Activated CD4-positive, alpha-beta T cell treated with anti-CD3 and anti-CD28 coated beads for 36 hours (primary cell): ENCODE measurements at regions not wholly inside any gene's neighbourhood (a gene's known extent, or its start where the extent isn't known, plus 50 kb on each side); places are given as distances from the start of the nearest gene placed in this dataset.
A peak's percentile ranks its signal among the peaks of the same experiment; 100 is the strongest.
"Not testable (repeated sequence)": the region's sequence is repeated elsewhere in the genome, so short reads cannot be mapped to it uniquely, and the experiment has no call there.

Source experiments
- ATAC-seq: fragments of 200-7000 bp; cut with Tn5 transposase; one replicate; pipeline ENCODE4 v1.10.0; 2021; ENCODE audit warnings: mild to moderate bottlenecking, moderate library complexity
- CTCF ChIA-PET: fragments of 350-600 bp; sonication (Branson Sonifier 250); formaldehyde crosslinking; loops from one replicate; lab custom pipeline; 2021; ENCODE audit warnings: antibody characterized with exemption; lab: Charles Lee
- POLR2A ChIA-PET: fragments of 350-600 bp; sonication (Branson Sonifier 250); formaldehyde crosslinking; loops from one replicate; lab custom pipeline; 2021; ENCODE audit warnings: antibody characterized with exemption, inconsistent platforms; lab: Charles Lee
- DNase-seq: peaks from one replicate; pipeline ENCODE4 v3.0.0-alpha.2; 2020
- H3K27ac Mint-ChIP-seq: one replicate; pipeline ENCODE4 v1.8.0; 2021; ENCODE audit warnings: mixed read lengths
- H3K27me3 Mint-ChIP-seq: one replicate; pipeline ENCODE4 v1.8.0; 2021; ENCODE audit warnings: mixed read lengths
- H3K36me3 Mint-ChIP-seq: one replicate; pipeline ENCODE4 v1.8.0; 2021; ENCODE audit warnings: low read depth, mixed read lengths
- H3K4me1 Mint-ChIP-seq: one replicate; pipeline ENCODE4 v1.8.0; 2021; ENCODE audit warnings: mixed read lengths
- H3K4me3 Mint-ChIP-seq: one replicate; pipeline ENCODE4 v1.8.0; 2021; ENCODE audit warnings: mild to moderate bottlenecking, moderate library complexity, mixed read lengths
- H3K9me3 Mint-ChIP-seq: one replicate; pipeline ENCODE4 v1.8.0; 2021; ENCODE audit warnings: low read depth, mixed read lengths
- intact Hi-C, 2 experiments: fragments of 100-400 bp; cut with DNase I in 1 of 2; cut with micrococcal nuclease in 1 of 2; formaldehyde crosslinking; loops; one replicate each; pipeline versions ENCODE4 v1.14.2 to v1.15.1; 2022 to 2024; cut with DNase I, micrococcal nuclease

DNA sequence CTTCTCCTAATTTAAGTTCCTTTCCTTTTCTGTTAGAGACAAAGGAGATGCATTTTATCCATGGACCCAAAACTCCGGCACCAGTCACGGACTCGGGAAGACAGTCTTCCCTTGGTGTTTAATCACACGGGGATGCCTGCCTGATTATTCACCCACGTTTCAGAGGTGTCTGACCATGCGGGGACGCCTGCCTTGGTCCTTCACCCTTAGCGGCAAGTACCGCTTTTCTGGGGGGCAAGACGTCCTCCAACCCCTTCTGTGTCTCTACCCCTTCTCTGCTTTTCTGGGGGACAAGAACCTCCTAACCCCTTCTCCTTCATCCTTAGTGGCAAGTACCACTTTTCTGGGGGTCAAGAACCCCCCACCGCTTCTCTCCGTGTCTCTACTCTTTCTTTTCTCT, 816.9 kb upstream of the VRK2 start:
- H3K27ac Mint-ChIP-seq, intact Hi-C loops, H3K27me3 Mint-ChIP-seq, CTCF ChIA-PET, POLR2A ChIA-PET, H3K4me3 Mint-ChIP-seq, H3K9me3 Mint-ChIP-seq, ATAC-seq, H3K36me3 Mint-ChIP-seq, H3K4me1 Mint-ChIP-seq: not testable (repeated sequence)
- peak; percentile 20 for DNase-seq

GRCh38 chr2:57232341-57232740, 814.3 kb upstream of the VRK2 start:
- intact Hi-C loops, H3K9me3 Mint-ChIP-seq, H3K4me3 Mint-ChIP-seq, H3K36me3 Mint-ChIP-seq, ATAC-seq, POLR2A ChIA-PET, H3K4me1 Mint-ChIP-seq, H3K27ac Mint-ChIP-seq, H3K27me3 Mint-ChIP-seq, DNase-seq: not testable (repeated sequence)
- CTCF ChIA-PET: interaction anchor here (0.6 kb wide), 1 partner anchor 1029 kb away, joined by 3 read pairs; no protein-coding TSS in a partner anchor

DNA sequence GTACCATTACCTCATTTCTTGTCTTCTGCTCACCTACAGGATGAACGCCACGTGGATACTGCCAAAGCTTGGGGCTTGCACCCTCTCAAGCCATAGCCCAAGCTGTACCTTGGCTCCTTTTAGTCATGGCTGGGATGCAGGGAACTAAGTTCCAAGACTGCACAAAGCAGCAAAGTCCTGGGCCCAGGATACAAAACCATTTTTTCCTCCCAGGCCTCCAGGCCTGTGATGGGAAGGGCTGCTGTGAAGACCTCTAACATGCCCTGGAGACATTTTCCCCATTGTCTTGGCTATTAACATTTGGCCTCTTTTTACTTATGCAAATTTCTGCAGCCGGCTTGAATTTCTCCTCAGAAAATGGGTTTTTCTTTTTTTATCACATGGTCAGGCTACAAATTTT, 795.1 kb upstream of the VRK2 start:
- H3K36me3 Mint-ChIP-seq, intact Hi-C loops, POLR2A ChIA-PET, ATAC-seq, H3K27me3 Mint-ChIP-seq, H3K27ac Mint-ChIP-seq, CTCF ChIA-PET, H3K4me3 Mint-ChIP-seq, H3K4me1 Mint-ChIP-seq, DNase-seq: not testable (repeated sequence)
- H3K9me3 Mint-ChIP-seq: peaks cover 38% of the 10 kb centered on the region

GRCh38 chr2:57276408-57276807, 770.2 kb upstream of the VRK2 start:
- POLR2A ChIA-PET, H3K27me3 Mint-ChIP-seq: not testable (repeated sequence)
- H3K9me3 Mint-ChIP-seq: peaks cover 42% of the 10 kb centered on the region

GRCh38 chr2:57278451-57278850, 768.2 kb upstream of the VRK2 start:
- ChIA-PET POLR2A (no interaction called here), CTCF (no interaction called here)
- intact Hi-C loops: no loop called here
- Mint-ChIP-seq H3K27me3 (no peaks in the 10 kb centered on the region), H3K36me3 (no peaks in the 10 kb centered on the region), H3K4me1 (no peaks in the 10 kb centered on the region), H3K4me3 (no peak overlapping the region), H3K9me3 (peaks cover 38% of the 10 kb centered on the region), H3K27ac (no peak overlapping the region)
- ATAC-seq (no peak), DNase-seq (no peak)

More at GRCh38 chr2:57276408-57276807, 770.2 kb upstream of the VRK2 start:
- DNase-seq, ATAC-seq, H3K4me3 Mint-ChIP-seq, intact Hi-C loops, H3K27ac Mint-ChIP-seq, H3K4me1 Mint-ChIP-seq, CTCF ChIA-PET, H3K36me3 Mint-ChIP-seq: not testable (repeated sequence)

- Mint-ChIP-seq H3K9me3 (peaks cover 6% of the 10 kb centered on the region), H3K36me3 (no peaks in the 10 kb centered on the region), H3K4me1 (no peaks in the 10 kb centered on the region), H3K27me3 (no peaks in the 10 kb centered on the region), H3K27ac (no peak overlapping the region), H3K4me3 (no peak overlapping the region)
- CTCF ChIA-PET: no interaction called here
- DNase-seq: no peak
- intact Hi-C loops: no loop called here
- no peak for ATAC-seq
- POLR2A ChIA-PET: no interaction called here
Observed at GRCh38 chr2:57291209-57291608, 755.4 kb upstream of the VRK2 start.

- Mint-ChIP-seq H3K27ac (no peak overlapping the region), H3K4me3 (no peak overlapping the region), H3K36me3 (no peaks in the 10 kb centered on the region), H3K27me3 (no peaks in the 10 kb centered on the region), H3K9me3 (peaks cover 8% of the 10 kb centered on the region), H3K4me1 (no peaks in the 10 kb centered on the region)
- intact Hi-C loops: no loop called here
- ATAC-seq (no peak), DNase-seq (no peak)
- POLR2A ChIA-PET: no interaction called here
- CTCF ChIA-PET: no interaction called here
Observed at GRCh38 chr2:57296795-57297517, 749.6 kb upstream of the VRK2 start.

DNA sequence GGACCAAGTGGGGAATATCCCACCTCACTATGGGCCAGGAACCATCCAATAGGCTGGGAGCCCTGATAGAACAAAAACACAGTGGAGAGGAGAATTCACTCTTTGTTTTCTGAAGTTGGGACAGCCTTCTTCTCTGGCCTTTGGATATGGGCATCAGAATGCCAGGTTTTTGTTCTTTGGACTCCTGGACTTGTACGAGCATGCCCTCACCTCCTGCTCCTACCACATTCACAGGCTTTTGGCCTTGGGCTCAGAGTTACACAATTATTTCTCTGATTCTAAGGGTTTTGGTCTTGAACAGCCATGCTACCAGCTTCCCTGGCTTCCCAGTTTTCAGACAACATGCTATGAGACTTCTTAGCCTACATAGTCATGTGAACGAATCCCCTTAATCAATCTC, 732.9 kb upstream of the VRK2 start:
- Mint-ChIP-seq H3K9me3 (peaks cover 13% of the 10 kb centered on the region), H3K27ac (no peak overlapping the region), H3K36me3 (no peaks in the 10 kb centered on the region), H3K4me1 (no peaks in the 10 kb centered on the region), H3K4me3 (no peak overlapping the region), H3K27me3 (no peaks in the 10 kb centered on the region)
- POLR2A ChIA-PET: no interaction called here
- ATAC-seq: no peak
- intact Hi-C loops: no loop called here
- no peak for DNase-seq
- CTCF ChIA-PET: no interaction called here

DNA sequence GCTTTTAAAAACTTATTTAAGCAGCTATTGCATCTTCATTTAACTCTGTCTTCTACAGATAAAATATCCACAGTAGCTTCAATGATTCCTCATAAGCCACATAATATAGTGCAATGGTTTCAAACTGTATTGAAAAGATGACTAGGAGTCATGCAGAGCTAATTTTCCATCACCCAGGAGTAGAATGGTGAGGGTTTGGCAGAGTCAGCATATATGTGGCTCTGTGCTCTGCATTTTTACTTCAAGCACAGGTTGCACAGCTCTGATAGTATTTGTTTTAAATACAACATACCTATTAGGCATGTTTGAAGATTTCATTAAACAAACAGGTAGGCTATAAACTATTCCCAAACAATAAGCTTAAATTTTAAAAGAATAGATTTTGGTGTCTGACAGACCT, 731.9 kb upstream of the VRK2 start:
- Mint-ChIP-seq H3K36me3 (no peaks in the 10 kb centered on the region), H3K9me3 (peaks cover 13% of the 10 kb centered on the region), H3K27ac (no peak overlapping the region), H3K27me3 (no peaks in the 10 kb centered on the region), H3K4me3 (no peak overlapping the region), H3K4me1 (no peaks in the 10 kb centered on the region)
- CTCF ChIA-PET: no interaction called here
- ATAC-seq (no peak), DNase-seq (no peak)
- intact Hi-C loops: no loop called here
- POLR2A ChIA-PET: no interaction called here

DNA sequence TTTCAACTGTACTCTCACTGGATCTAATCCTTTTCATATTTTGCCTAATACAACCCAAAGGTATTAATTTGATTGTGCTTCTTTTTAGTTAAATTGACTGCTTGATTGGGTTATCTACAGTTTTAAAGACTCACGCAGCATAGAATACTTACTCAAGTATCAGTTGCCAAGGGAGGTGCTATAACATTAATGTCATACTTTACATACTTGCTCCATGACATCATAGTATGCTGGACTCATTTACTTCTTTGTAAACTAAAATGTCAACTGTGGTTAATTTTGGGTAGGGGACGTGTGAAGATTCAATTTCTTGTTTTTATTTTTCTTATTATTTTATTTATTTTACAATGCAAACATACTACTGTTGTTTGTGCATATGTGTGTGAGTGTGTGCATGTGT, 716.2 kb upstream of the VRK2 start:
- intact Hi-C loops: no loop called here
- DNase-seq (no peak), ATAC-seq (no peak)
- ChIA-PET CTCF (no interaction called here), POLR2A (no interaction called here)
- Mint-ChIP-seq H3K36me3 (no peaks in the 10 kb centered on the region), H3K9me3 (peaks cover 2% of the 10 kb centered on the region), H3K4me1 (no peaks in the 10 kb centered on the region), H3K27ac (no peak overlapping the region), H3K4me3 (no peak overlapping the region), H3K27me3 (no peaks in the 10 kb centered on the region)

- no peaks in the 10 kb centered on the region for H3K36me3 Mint-ChIP-seq
- intact Hi-C loops: no loop called here
- no peak overlapping the region for H3K27ac Mint-ChIP-seq
- ChIA-PET CTCF (no interaction called here), POLR2A (no interaction called here)
- no peaks in the 10 kb centered on the region for H3K4me1 Mint-ChIP-seq
- H3K9me3 Mint-ChIP-seq: peaks cover 11% of the 10 kb centered on the region
- DNase-seq (no peak), ATAC-seq (no peak)
- H3K4me3 Mint-ChIP-seq: no peak overlapping the region
- H3K27me3 Mint-ChIP-seq: no peaks in the 10 kb centered on the region
Observed at GRCh38 chr2:57333221-57333620, 713.4 kb upstream of the VRK2 start.

DNA sequence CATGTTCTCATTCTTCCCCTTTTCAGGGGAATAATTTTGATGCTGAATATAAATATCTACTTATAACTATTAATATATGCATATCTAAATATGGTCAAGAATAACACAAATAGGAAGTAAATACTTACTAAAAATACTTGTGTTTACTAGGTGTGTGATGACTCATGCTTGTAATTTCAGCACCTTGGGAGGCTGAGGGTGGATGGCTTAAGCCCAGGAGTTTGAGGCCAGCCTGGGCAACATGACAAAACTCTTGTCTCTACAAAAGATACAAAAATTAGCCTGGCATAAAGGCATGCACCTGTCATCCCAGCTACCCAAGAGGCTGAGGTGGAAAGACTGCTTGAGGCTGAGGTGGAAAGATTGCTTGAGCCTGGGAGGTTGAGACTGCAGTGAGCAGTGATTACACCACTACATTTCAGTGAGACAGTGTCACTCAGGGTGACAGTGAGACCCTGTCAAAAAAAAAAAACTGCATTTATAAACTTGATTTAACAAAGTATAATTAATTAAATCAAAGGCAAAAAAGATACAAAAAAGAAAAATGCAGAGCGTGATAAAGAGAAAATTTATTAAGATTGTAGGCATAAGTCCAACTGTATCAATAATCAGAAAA, 703.1 kb upstream of the VRK2 start:
- CTCF ChIA-PET: no interaction called here
- intact Hi-C loops: no loop called here
- DNase-seq (no peak), ATAC-seq (no peak)
- peaks cover 24% of the 10 kb centered on the region for H3K9me3 Mint-ChIP-seq
- no peaks in the 10 kb centered on the region for H3K27me3 Mint-ChIP-seq
- no peak overlapping the region for H3K27ac Mint-ChIP-seq
- H3K4me1 Mint-ChIP-seq: no peaks in the 10 kb centered on the region
- H3K4me3 Mint-ChIP-seq: no peak overlapping the region
- POLR2A ChIA-PET: no interaction called here
- no peaks in the 10 kb centered on the region for H3K36me3 Mint-ChIP-seq
